ENCODE measurements at regions not wholly inside any gene's neighbourhood (a gene's known extent, or its start where the extent isn't known, plus 50 kb on each side); places are given as distances from the start of the nearest gene placed in this dataset.

DNA sequence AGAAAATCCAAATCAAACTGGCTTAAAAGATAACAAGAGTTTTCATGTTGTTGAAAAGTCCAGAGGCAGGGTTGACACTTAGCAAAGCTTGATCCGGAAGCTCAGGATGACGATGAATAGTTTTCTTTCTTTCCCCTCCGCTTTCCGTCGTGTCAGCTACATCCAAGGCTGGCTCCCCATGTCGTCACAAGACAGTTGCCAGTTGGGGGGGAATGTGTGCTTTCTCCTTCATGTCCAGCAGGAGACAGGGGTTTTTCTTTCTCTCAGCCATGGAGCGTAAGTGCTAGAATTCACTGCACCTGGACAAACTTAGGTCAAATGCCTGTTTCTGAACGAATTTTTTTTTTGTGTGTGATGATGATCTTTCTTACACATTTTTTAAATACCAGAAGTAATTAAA, 273.8 kb upstream of the RGMA start:
- POLR2A ChIA-PET (ENCODE audit: low non-redundant PET), result no interaction called here
- TF ChIP-seq CTCF (conservative IDR thresholded peaks at IDR 0.05; ENCODE audit: low read depth), result no peak
- CTCF ChIA-PET, result interaction anchor here (0.5 kb wide), 1 partner anchor 651 kb away, joined by 3 read pairs; no protein-coding TSS in a partner anchor

GRCh38 chr15:93362203-93362602, 273.2 kb upstream of the RGMA start:
- CTCF ChIA-PET, result interaction anchor here (0.5 kb wide), 1 partner anchor 652 kb away, joined by 3 read pairs; no protein-coding TSS in a partner anchor
- POLR2A ChIA-PET (ENCODE audit: low non-redundant PET), result no interaction called here
- TF ChIP-seq CTCF (conservative IDR thresholded peaks at IDR 0.05; ENCODE audit: low read depth), result no peak
- DNase-seq (ENCODE audit: low spot score), result no peak
- no peak overlapping the region for H3K27ac ChIP-seq

More for the DNA sequence above, 273.8 kb upstream of the RGMA start:
- H3K27ac ChIP-seq, result no peak overlapping the region
- DNase-seq (ENCODE audit: low spot score), result no peak

GRCh38 chr15:93361703-93362102, 272.7 kb upstream of the RGMA start:
- ChIA-PET POLR2A (ENCODE audit: low non-redundant PET) (no interaction called here), CTCF (no interaction called here)
- TF ChIP-seq CTCF (conservative IDR thresholded peaks at IDR 0.05; ENCODE audit: low read depth), result no peak
- DNase-seq (ENCODE audit: low spot score), result no peak
- H3K27ac ChIP-seq, result no peak overlapping the region

DNA sequence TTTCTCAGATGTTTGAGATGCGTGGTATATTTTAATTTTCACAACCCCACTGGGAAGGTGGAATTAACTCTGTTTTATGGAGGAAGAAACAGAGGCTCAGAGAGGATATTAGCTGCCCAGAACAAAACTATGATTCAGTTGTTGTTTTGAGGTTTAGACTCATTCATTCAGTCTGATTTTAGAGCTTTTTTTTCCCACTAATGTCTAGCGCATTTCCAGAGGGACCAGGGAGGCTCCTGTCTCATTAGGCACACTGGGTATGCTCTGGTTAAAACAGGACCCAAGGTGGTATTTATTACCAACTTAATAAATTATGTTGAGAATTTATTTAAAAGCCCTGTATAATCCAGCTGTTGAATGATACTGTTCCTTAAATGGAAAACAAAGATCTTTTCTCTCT, 272.0 kb upstream of the RGMA start:
- CTCF ChIA-PET, result interaction anchor here (0.5 kb wide), 1 partner anchor 621 kb away, joined by 3 read pairs; no protein-coding TSS in a partner anchor
- no peak for TF ChIP-seq CTCF (conservative IDR thresholded peaks at IDR 0.05; ENCODE audit: low read depth)
- POLR2A ChIA-PET (ENCODE audit: low non-redundant PET), result no interaction called here
- H3K27ac ChIP-seq, result no peak overlapping the region
- no peak for DNase-seq (ENCODE audit: low spot score)

DNA sequence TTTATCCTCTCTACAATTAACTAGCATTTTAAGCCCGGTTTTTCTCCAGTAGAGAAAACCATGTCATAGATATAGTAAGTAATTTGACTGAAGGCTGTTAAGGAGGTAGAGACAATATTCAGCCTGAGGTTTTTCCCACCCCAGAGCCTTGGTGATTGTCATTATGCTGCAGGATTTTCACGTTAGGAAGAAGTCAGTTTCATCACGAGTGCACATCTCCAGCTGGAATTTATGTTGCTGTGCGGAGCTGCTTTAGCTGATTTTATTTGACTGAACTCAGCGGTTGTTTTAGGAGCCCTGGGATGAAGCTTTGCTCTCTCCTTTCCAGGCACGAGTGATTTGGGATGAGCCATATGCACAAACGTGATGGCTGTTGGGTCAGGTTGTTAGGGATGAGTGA, 271.3 kb upstream of the RGMA start:
- ChIA-PET CTCF (interaction anchor here (0.5 kb wide), 1 partner anchor 620 kb away, joined by 3 read pairs; no protein-coding TSS in a partner anchor), POLR2A (ENCODE audit: low non-redundant PET) (no interaction called here)
- TF ChIP-seq CTCF (conservative IDR thresholded peaks at IDR 0.05; ENCODE audit: low read depth), result no peak
- H3K27ac ChIP-seq, result no peak overlapping the region
- DNase-seq (ENCODE audit: low spot score), result no peak

DNA sequence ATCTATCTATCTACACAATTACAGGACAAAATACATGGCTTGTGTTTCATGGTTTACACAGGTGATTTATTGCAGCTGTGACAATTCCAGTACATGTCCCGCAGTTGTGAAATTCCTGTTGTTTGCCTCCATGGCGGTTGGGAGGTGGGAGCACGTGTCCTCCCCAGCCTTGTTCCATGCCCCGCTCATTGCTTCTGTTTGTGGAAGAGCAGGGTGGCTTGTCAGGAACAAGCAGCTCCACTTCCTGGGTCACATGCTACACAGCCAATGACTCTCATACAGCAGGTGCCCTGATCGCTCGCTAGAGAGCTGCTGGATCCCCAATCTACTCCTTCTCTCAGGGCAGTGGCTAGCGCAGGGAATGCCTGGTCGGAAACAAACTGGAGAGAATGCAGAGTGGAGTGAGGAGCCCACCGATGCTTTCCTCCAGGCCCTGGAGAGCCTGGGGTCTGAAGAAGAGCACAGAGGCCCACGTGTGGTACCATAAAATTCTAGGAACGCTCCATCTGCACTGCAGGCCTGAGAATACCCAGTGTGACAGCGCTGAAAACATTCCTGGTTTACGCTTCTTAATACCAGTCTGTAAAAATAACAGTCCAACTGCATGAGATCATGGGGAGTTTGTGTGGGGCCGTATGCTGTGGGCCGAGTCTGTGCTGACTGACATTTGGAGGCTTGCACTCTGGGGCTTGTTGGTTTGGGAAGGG, 270.6 kb upstream of the RGMA start:
- ChIA-PET CTCF (interaction anchor here (0.5 to 0.6 kb wide), 2 partner anchors 87 to 790 kb away, joined by 4 to 5 read pairs; no protein-coding TSS in a partner anchor), POLR2A (ENCODE audit: low non-redundant PET) (no interaction called here)
- DNase-seq (ENCODE audit: low spot score), result no peak
- H3K27ac ChIP-seq, result no peak overlapping the region
- TF ChIP-seq CTCF (conservative IDR thresholded peaks at IDR 0.05; ENCODE audit: low read depth), result no peak

All from RWPE1 (cell line).